ENCODE measurements at regions not wholly inside any gene's neighbourhood (a gene's known extent, or its start where the extent isn't known, plus 50 kb on each side); places are given as distances from the start of the nearest gene placed in this dataset.
"Not testable (repeated sequence)": the region's sequence is repeated elsewhere in the genome, so short reads cannot be mapped to it uniquely, and the experiment has no call there.

DNA sequence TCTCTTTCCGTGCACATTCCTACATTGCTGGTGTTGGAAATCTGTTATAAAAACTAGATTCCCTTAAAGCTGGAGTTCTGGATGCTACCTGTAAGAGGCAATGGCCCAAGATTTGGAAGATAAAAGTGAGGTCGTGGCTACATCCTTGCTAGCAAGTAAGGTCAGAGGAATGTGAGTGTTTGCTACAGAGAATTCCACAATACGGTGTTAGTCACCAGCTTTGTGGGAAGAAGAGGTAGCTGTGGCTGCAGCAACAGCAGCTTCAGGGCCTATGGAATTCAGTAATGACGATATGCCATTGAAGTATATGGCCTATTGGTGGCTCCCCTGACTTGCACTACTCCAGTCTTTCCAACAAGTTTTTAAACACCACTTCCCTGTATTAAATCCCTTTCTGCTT is 227.7 kb upstream of the TMEM260 start:
- DNase-seq (ENCODE audit: low spot score), result no peak

DNA sequence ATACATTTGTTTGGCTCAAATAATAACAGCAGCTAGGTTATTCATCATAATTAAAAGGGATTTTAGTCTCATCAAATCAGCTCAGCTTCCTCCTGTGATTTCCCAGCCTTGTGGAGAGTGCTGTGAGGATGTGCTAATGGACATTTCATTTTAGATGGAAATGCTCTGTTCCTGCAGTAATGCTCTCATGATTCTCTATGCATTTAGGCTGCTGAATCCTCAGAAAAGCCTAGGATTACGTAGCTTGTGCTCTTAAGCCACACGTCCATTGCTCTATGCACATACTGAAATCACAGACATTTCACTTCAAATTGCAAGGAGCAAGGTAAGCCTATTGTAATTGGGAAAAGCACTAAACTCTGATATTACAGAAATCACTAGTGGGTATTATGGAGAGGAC is 226.6 kb upstream of the TMEM260 start:
- DNase-seq (ENCODE audit: low spot score), result no peak

DNA sequence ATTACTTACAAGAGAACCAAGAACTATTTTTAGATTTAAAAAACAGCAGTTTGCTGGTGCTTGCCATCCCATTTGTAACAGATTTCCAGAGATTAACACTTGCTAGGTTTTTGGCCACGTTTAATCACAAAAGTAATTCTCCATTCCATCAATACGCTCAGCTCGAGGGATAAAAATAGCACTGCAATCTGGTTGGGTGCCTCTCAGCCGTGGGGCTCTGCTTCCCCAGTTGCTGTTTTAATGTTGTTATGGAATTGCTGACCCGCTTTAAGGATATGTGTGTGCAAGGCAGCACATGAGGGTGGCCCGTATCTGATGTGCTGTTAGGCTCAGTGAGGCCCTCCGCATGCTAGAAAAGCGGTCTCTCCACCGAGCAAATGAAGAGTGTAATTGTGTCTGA is 222.2 kb upstream of the TMEM260 start:
- no peak for DNase-seq (ENCODE audit: low spot score)

DNA sequence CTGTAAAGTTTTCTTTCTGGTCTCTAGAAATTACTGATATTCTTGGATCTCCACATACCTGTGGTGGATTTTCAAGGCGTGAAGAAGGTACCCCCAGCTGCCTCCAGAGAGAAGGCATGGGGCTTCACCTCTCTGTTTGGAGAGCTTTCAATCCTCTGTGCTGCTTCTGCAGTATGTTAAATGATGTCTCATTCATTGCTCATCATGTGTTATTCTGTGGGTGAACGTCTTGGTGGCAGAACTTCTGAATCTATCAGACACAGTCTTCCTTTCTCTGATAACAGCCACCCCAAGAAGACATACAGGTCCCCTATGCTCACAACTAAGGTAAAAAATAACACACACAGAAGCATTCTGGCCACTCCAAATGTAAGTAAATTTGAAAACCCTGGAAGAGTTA is 221.3 kb upstream of the TMEM260 start:
- DNase-seq (ENCODE audit: low spot score), result no peak

DNA sequence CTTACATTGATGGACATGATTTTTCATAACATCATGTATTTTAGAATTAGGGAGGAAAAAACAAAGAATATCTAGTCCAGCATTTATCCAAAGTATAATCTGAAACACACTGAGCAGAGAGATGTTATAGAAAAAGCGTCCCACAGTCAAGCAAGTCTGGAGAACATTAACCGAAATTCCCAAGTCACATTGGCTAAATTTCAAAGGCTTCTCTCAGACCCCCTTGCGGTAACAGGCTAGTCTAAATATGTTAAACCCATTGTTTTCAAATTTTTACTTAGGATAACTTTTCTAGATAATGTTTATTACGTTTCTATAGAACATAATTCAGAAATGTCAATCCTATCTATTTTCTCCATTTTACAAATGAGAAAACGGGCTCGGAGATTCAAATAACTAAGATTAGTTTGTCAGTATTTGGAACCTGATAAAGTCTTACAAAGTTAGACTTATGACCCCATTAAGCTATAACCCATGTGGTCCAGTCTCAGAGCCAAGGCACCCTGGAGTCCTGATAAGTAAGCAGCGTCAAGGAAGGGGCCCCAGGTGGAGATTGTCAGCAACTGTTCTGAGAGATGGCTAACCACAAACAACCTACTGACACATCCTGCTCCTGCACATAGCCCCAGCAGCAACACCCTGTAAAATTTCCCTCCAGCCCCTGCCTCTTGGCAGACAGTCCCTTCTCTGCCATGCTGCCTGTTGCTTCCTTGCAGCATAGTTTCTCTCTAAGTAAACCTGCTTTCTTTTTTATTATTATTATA is 220.6 kb upstream of the TMEM260 start:
- no peak for DNase-seq (ENCODE audit: low spot score)

DNA sequence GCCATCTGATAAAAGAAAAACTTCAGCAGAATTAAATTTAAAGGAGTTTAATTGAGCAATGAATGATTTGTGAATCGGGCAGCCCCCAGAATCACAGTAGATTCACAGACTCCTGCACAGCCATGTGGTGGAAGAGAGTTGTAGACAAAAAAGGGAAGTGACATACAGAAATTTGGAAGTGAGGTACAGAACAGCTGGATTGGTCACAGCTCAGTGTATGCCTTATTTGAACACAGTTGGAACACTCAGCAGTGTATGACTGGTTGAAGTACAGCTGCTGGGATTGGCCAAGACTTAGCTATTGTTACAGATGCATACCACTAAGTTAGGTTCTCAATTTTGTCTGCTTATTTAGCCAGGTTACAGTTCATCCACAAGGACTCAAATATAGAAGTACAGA is 213.9 kb upstream of the TMEM260 start:
- not testable (repeated sequence) for DNase-seq (ENCODE audit: low spot score)

DNA sequence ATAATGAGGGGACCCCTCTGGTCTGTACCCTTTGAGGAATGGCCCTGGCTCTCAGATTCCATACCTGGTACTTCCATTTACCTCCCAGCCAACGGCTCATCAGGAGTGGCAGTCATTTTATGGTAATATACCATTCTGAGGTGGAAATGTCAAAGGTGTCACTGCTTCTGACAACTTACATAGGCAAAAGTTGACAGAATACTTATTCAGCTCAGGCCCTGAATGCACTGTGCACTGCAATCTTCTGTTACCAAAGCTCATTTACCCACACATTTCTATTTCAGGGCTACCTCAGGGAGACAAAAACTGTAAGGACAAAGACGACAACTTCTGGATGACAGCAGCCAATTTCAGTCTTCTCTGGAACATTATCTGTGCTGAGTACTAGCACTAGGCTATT is 212.2 kb upstream of the TMEM260 start:
- no peak for DNase-seq (ENCODE audit: low spot score)

DNA sequence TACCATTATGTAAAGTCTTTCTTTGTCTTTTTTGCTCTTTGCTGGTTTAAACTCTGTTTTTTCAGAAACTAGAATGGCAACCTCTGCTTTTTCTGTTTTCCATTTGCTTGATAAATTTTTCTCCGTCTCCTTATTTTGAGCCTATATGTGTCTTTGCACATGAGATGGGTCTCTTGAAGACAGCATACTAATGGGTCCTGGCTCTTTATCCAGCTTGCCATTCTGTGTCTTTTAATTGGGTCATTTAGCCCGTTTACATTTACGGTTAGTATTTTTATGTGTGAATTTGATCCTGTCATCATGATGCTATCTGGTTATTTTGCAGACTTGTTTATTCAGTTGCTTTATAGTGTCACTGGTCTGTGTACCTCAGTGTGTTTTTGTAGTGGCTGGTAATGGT is 207.9 kb upstream of the TMEM260 start:
- no peak for DNase-seq (ENCODE audit: low spot score)

DNA sequence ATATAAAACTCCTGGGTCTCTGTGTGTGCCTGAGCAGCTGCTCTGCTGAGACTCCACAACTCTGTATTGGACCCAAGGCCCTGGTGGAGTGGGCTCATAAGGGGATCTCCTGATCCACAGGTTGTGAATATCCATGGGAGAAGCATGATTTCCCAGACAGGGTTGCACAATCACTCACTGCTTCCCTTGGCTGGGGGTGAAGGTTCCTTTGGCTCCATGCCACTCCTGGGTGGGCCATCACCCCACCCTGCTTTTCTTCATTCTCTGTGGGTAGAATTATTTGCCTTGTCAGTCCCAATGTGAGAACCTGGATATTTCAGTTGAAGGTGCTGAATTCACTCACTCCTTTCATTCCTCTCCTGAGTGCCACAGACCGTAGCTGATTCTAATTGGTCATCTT is 205.2 kb upstream of the TMEM260 start:
- no peak for DNase-seq (ENCODE audit: low spot score)

DNA sequence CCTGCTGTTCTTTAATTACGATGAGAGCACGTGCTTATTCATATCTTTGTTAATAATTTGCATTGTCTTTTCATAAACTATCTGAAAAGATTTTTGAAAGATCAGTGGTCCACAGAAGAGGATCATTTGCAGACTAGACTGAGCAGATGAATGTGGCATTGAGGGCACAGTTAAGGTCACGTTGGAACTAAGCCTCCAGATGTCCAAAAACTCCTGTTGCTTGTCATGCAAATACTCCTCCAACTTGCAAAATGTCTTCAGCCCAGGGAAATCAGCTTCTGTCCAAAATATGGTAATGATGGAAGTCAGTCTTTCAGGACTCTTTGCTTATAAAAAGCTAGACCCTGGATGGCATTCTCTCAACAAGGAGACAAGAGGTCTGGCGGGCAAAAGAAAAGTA is 201.6 kb upstream of the TMEM260 start:
- DNase-seq (ENCODE audit: low spot score), result no peak

DNA sequence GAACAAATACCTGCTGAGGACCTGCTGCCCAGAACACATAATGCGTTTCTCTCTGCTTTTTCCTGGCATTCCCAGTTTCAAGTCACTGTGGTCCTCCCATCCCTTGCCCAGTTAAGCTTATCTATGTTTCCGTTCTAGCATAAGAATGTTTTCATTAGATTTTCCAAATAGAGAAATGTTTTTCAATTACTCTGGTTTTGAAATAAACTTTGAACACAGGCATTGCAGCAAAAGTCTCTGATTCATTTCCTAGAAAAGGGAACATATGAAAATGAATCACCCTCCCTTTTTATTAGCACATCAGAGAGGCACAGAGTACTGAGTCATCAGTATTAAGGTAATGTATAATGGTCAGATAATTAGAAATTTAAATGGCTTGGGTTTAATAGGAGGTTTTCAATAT is 201.1 kb upstream of the TMEM260 start:
- no peak for DNase-seq (ENCODE audit: low spot score)

DNA sequence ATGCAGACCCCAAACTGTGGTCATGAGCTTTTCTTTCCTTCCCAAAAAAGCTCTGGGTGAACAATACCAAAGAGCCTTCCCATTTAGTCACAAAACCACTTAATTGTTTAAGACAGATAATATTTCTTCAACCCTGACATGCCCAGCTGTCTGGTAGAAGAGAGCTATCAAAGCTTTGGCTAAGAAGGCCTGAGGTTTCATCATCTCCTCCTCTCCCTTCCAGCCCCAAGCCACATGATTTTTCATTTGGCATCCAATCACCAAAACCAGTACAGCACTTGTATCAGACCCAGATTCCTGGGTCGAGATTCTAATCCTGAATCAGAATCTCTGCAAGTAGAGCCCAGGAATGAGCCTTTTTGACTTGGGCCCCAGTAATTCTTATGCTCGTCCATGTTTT is 199.6 kb upstream of the TMEM260 start:
- no peak for DNase-seq (ENCODE audit: low spot score)

DNA sequence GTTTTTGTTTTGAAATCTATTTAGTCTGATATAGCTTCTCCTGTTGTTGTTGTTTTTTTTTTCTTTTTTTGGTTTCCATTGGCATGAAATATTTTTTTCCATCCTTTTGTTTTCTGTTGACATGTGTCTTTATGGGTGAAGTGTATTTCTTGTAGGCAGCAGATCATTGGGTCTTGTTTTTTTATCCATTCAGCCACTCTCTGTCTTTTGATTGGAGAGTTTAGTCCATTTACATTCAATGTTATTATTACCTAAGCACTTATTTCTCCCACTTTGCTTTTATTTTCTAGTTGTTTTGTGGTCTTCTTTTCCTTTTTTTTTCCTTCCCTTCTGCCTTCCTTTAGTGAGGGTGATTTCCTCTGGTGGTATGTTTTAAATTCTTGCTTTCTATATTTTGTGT is 193.6 kb upstream of the TMEM260 start:
- no peak for DNase-seq (ENCODE audit: low spot score)

DNA sequence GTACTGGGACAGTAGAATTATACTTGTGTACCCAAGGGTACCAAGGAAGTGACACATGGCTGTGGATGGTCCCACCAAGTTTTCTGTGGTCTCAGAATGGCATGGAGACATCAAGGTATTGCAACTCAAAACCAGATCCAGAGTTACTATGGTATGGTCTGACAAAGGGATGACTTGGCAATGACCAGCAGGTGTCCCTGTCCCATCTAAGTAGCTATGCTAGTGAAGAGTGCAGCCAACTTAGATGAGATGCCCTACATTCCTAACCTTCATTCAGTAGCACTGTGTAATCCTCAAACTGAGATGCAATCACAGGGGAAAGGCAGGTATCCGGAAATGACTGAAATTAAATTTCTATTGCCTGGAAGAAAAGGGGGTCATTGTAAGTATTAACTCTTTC is 188.7 kb upstream of the TMEM260 start:
- no peak for DNase-seq (ENCODE audit: low spot score)

DNA sequence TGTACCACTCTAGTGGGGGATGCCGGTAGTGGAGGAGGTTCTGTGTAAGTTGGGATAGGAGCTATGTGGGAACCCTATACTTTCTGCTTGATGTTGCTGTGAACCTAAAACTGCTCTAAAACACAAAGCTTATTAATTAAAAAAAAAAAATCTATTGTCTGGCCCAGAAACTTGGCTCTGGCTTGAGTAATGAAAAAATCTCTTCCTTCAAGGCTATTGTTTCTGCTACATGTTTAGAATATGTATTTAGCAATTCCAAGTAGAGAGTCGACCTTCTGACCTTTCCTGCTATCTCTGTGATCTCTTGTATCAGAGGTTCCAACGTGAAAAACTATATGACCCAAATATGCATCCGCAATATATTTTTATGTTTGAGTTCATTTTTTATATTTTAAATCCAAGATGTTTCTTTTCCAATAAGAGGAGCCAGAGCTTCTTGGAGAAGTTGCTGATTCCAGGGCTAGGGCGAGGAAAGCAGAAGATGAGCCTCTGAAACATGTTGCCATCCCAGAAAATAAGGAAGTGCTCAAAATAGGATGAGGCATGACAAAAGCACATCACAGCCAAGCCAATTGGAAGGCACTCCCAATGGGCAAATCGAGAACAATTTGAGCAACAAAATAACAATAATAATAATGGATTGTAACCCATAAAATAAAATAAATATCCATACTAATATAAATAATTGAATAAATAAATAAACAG is 184.6 kb upstream of the TMEM260 start:
- DNase-seq (ENCODE audit: low spot score), result no peak

DNA sequence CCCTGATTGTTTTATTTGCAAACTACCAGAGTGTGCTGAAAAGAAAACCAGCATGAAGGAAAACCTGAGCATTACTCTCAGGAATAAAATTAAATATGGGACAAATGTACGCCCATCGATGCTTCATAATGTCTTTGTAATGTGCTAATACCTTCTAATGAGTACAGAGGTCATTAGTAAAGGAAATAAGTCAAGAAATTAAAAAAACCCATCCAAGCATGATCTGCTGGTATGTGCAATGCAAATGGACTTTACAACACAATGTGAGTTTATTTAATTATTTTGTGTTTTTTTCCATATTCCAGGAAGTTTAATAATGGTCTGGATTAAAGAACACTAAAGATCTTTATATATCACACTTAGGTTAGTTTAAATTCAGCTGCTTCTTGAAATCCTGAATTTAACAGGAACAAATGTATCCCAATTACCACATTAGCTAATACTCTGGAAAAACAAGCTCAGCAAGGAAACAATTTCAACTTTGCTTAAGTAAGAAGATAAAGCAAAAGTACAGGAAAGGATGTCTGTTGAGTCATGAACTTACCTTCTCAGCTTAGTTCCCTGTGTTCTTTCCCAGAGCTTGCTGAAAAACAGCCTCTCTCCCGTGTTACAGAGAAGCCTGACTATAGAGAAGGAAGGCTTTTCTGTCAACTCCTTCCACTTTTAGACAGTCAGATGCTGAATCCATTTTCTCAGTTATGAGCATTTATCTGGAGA is 179.3 kb upstream of the TMEM260 start:
- no peak for DNase-seq (ENCODE audit: low spot score)

DNA sequence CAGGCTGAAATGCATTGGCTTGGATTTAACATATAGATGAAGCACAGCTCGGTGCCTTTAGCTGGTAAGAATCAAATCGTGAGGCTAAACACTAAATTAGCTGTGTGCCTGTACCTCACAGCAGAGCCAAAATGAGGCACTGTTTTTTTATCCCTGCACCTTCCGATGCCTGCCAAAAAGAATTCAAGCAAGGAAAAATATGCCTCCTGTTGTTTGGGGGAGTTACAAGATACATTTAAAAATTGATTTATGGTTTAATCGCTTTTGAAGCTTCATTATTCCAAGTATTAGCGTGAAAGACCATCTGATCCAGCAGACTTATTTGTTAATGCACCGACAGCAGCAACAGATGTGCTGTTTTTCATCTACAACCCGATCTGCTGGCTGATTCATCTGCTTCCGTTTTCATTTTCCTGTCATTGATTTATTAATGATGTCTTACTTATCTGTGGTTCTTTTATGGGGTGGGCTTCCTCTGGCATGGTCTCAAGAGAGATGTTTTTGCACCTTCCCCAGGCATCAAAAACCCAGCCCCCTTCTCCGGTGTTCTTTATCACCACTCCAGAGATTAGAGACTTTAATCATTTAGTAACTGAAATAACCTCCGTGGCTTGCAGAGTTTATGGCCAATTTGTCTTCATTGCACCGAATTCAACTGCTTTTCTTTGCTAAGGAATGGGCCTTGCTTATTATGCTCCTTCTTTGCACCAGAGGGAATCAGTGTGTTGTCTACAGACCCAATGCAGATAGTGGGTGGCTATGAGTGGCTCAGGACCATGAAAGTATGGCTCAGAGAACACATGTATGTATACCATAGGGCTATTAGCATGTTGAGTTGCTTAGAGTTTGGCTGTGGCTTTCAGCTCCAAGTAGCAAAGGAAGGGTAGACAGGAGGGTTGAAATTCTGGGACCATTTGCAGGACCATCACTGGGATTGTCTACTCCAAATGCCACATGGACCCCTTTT is 166.8 kb upstream of the TMEM260 start:
- no peak for DNase-seq (ENCODE audit: low spot score)

DNA sequence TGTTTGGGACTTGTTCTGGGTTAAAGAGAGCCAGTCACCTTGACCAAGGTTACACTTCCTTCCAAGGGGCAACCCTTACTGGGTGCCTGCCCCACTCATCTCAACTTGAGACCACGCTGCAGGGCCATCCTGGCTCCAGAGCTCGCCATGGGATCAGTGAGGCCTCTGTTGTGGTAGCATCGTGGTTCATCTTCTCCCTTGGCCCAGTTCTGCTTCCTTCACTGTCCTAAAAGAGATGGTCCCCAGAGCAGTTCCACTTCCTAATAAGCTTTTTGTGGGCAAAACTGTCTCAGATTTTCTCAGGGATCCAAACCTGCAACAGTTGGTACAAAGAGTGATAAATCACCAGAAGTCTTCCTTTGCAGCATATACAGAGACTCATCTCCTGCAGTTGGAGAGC is 165.9 kb upstream of the TMEM260 start:
- no peak for DNase-seq (ENCODE audit: low spot score)

DNA sequence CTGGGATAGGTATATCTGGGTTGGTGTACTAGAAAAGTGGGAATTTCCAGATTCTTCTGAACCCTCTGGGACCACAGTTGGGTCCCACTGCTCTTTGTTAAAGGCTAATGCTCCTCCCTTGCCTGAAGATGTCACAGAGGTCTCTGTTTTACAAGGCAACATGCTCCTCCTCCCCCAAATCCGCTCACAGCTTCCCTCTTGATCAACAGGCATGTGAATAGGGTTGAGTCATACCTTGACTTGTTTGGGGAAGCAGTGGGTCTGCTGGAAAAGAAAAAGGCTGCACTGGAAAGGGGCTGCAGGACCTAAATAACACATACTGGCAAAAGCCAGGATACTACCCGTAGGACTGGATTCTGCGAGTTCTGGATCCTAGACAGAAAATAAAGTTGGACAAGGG is 165.4 kb upstream of the TMEM260 start:
- no peak for DNase-seq (ENCODE audit: low spot score)

DNA sequence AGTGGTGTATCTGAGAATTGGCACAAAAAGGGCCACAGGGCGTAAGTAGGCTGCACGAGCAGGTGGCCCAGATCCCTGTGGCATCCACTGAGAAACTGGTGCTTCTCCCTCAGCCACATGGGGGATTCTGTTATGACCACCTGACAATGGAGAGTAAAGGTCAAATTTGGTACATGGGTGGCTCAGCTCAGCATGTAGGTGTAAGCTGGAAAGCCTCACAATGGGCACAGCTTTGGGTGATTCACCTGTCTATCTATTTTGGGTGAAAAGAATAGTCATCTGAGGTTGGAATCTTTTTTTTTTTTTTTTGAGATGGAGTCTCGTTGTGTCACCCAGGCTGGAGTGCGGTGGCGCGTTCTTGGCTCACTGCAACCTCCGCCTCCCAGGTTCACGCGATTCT is 163.4 kb upstream of the TMEM260 start:
- DNase-seq (ENCODE audit: low spot score), result no peak

DNA sequence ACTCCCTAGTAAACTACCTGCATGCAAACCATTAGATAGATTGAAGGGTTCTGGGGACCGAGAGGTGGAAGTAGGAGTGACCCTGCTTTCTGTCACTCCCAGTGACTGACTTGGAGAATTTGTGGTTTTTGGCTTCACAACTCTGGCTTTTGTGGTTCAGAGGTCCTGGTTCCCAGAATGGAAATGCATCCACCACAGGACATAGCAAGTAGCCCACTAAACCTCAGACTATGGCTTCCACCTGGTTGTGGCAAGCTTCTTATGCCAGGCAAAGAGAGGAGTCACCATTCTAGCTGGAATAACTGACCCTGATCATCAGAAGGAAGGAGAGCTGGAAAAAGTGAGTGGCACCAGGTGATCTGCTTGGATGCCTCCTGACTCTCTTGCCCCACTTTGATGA is 162.4 kb upstream of the TMEM260 start:
- DNase-seq (ENCODE audit: low spot score), result no peak

DNA sequence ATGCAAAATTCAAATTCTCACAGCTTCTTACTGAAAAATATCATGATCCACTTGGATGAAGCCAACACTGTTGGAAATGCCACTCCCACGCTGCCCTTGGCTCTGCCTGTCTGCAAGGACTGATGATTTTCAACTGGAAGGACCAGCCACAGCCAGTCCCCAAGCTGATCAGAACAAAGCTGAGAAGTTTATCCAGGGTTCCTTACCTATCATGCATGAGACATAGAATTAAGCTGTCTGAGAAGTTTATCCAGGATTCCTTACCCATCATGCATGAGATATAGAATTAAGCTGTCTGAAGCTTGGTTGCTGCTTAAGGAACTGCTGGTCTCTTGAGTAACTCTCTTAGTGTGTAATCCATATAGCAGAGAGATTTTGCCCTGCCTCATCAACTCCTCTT is 159.8 kb upstream of the TMEM260 start:
- DNase-seq (ENCODE audit: low spot score), result no peak

Data from germinal center (tissue), 1 donor.